Common myeloid progenitor, CD34-positive (primary cell): ENCODE measurements at regions not wholly inside any gene's neighbourhood (a gene's known extent, or its start where the extent isn't known, plus 50 kb on each side); places are given as distances from the start of the nearest gene placed in this dataset.

Experiments
- CTCF ChIA-PET: fragments of 350-600 bp; sonication (Branson Sonifier 250); formaldehyde crosslinking; loops from one replicate; lab custom pipeline; 2021; ENCODE audit warnings: antibody characterized with exemption; lab: Charles Lee
- POLR2A ChIA-PET: fragments of 350-600 bp; sonication (Branson Sonifier 250); formaldehyde crosslinking; loops from one replicate; lab custom pipeline; 2021; ENCODE audit warnings: antibody characterized with exemption; lab: Charles Lee
- DNase-seq, 3 donors: peaks; one replicate each; pipeline versions ENCODE4 v3.0.0 to v3.0.0-alpha.2; 2013
- H3K27ac ChIP-seq, 2 experiments: 1 replicate in 1 of 2; 2 replicates in 1 of 2; pipeline ENCODE4 v1.7.0; 2013; ENCODE audit warnings: inconsistent platforms in 2 of 2, low read length in 2 of 2, mild to moderate bottlenecking in 2 of 2, low read depth in 1 of 2, moderate library complexity in 1 of 2; ENCODE audit not compliant: severe bottlenecking in 2 of 2, insufficient read depth in 1 of 2, poor library complexity in 1 of 2
- H3K27me3 ChIP-seq, 5 experiments: replicated peaks in 2 of 5; 1 replicate in 3 of 5; 2 replicates in 2 of 5; pipeline versions ENCODE4 v1.6.1 to v1.7.0; 2013; ENCODE audit warnings: low read length in 4 of 5, mild to moderate bottlenecking in 2 of 5, moderate library complexity in 2 of 5, inconsistent platforms in 1 of 5; ENCODE audit not compliant: insufficient read depth in 5 of 5, control insufficient read depth in 4 of 5
- H3K36me3 ChIP-seq, 4 experiments: 1 replicate in 2 of 4; 2 replicates in 2 of 4; pipeline versions ENCODE4 v1.6.1 to v1.7.0; 2013; ENCODE audit warnings: low read length in 3 of 4, control low read depth in 1 of 4, mild to moderate bottlenecking in 1 of 4; ENCODE audit not compliant: control insufficient read depth in 4 of 4, insufficient read depth in 4 of 4
- H3K4me1 ChIP-seq, 4 experiments: 1 replicate in 3 of 4; 2 replicates in 1 of 4; pipeline versions ENCODE4 v1.6.1 to v1.7.1; 2013; ENCODE audit warnings: low read length in 3 of 4, mild to moderate bottlenecking in 3 of 4, control low read depth in 1 of 4, inconsistent platforms in 1 of 4, moderate library complexity in 1 of 4; ENCODE audit not compliant: control insufficient read depth in 4 of 4, insufficient read depth in 4 of 4; ENCODE audit errors: control extremely low read depth in 1 of 4
- H3K4me3 ChIP-seq, 7 experiments: 1 replicate in 4 of 7; 2 replicates in 3 of 7; pipeline versions ENCODE4 v1.5.1 to v1.7.0; 2013; ENCODE audit warnings: mild to moderate bottlenecking in 7 of 7, low read length in 6 of 7, moderate library complexity in 6 of 7, inconsistent platforms in 2 of 7, low read depth in 2 of 7, control low read depth in 1 of 7; ENCODE audit not compliant: insufficient read depth in 4 of 7, control insufficient read depth in 1 of 7; ENCODE audit errors: extremely low read depth in 1 of 7
- H3K9me3 ChIP-seq, 5 experiments: 1 replicate in 4 of 5; 2 replicates in 1 of 5; pipeline versions ENCODE4 v1.6.1 to v1.7.1; 2013; ENCODE audit warnings: low read length in 4 of 5, mild to moderate bottlenecking in 2 of 5, inconsistent platforms in 1 of 5, low read depth in 1 of 5, moderate library complexity in 1 of 5; ENCODE audit not compliant: control insufficient read depth in 4 of 5, insufficient read depth in 2 of 5; ENCODE audit errors: control extremely low read depth in 1 of 5
- WGBS: methylation state at CpG from one replicate; pipeline ENCODE4 v1.1.5; 2013; ENCODE audit not compliant: insufficient coverage; 5-methylcytosine and 5-hydroxymethylcytosine counted together

- H3K36me3 ChIP-seq = no peaks in the 10 kb centered on the region
- H3K4me1 ChIP-seq = peaks cover 8 to 31% (median 18%) of the 10 kb centered on the region in 4 experiments
- H3K4me3 ChIP-seq = no peak overlapping the region
- WGBS = 100% methylated on average over 1 of the region's 2 CpGs
- peak in 1 of 3 donors; percentile 11 for DNase-seq
- POLR2A ChIA-PET = interaction anchor here (0.5 kb wide), 1 partner anchor 1663 kb away, joined by 7 read pairs; no protein-coding TSS in a partner anchor
- H3K27ac ChIP-seq = no peak overlapping the region
- no peaks in the 10 kb centered on the region for H3K27me3 ChIP-seq
- no peaks in the 10 kb centered on the region for H3K9me3 ChIP-seq
- CTCF ChIA-PET = interaction anchor here (0.6 to 0.8 kb wide), 2 partner anchors 17 to 313 kb away, joined by 3 read pairs; no protein-coding TSS in a partner anchor
Measured at GRCh38 chr5:89042746-89043145, 159.8 kb upstream of the MEF2C start.

- Histone ChIP-seq H3K36me3 (no peaks in the 10 kb centered on the region), H3K27ac (no peak overlapping the region), H3K4me1 (peaks cover 8 to 31% (median 18%) of the 10 kb centered on the region in 4 experiments), H3K9me3 (no peaks in the 10 kb centered on the region), H3K27me3 (no peaks in the 10 kb centered on the region), H3K4me3 (no peak overlapping the region)
- 100% methylated on average over 1 of the region's 3 CpGs for WGBS
- no peak for DNase-seq
- POLR2A ChIA-PET = no interaction called here
- CTCF ChIA-PET = interaction anchor here (0.6 kb wide), 1 partner anchor 16 kb away, joined by 3 read pairs; no protein-coding TSS in a partner anchor
Measured at GRCh38 chr5:89041976-89042375, 159.0 kb upstream of the MEF2C start.

- ChIA-PET CTCF (no interaction called here), POLR2A (interaction anchor here (0.7 kb wide), 1 partner anchor 157 kb away, joined by 3 read pairs; no protein-coding TSS in a partner anchor)
- H3K27me3 ChIP-seq = no peaks in the 10 kb centered on the region
Measured at GRCh38 chr5:89041249-89041779, 158.3 kb upstream of the MEF2C start.

GRCh38 chr5:89036704-89037489 lies 153.9 kb upstream of the MEF2C start:
- Histone ChIP-seq H3K27ac (no peak overlapping the region), H3K36me3 (no peaks in the 10 kb centered on the region), H3K27me3 (no peaks in the 10 kb centered on the region), H3K4me3 (no peak overlapping the region), H3K9me3 (no peaks in the 10 kb centered on the region), H3K4me1 (peaks cover 2 to 11% (median 5%) of the 10 kb centered on the region in 4 experiments)
- WGBS = 89% methylated on average over 5 of the region's 8 CpGs
- POLR2A ChIA-PET = no interaction called here
- CTCF ChIA-PET = interaction anchor here (0.7 kb wide), 1 partner anchor 129 kb away, joined by 3 read pairs; no protein-coding TSS in a partner anchor
- no peak for DNase-seq

More at GRCh38 chr5:89041249-89041779, 158.3 kb upstream of the MEF2C start:
- no peaks in the 10 kb centered on the region for H3K9me3 ChIP-seq
- H3K36me3 ChIP-seq = no peaks in the 10 kb centered on the region
- no peak for DNase-seq
- WGBS = 80% methylated on average over 2 of the region's 3 CpGs
- peaks cover 8 to 31% (median 18%) of the 10 kb centered on the region in 4 experiments for H3K4me1 ChIP-seq
- no peak overlapping the region for H3K4me3 ChIP-seq
- no peak overlapping the region for H3K27ac ChIP-seq

GRCh38 chr5:89036166-89036565 lies 153.2 kb upstream of the MEF2C start:
- Histone ChIP-seq H3K4me1 (peaks cover 0 to 4% (median 3%) of the 10 kb centered on the region in 4 experiments), H3K27ac (no peak overlapping the region), H3K36me3 (no peaks in the 10 kb centered on the region), H3K4me3 (no peak overlapping the region), H3K9me3 (no peaks in the 10 kb centered on the region), H3K27me3 (no peaks in the 10 kb centered on the region)
- CTCF ChIA-PET = no interaction called here
- DNase-seq = no peak
- POLR2A ChIA-PET = no interaction called here
- 100% methylated on average over 1 of the region's 6 CpGs for WGBS

- H3K27me3 ChIP-seq = no peaks in the 10 kb centered on the region
- DNase-seq = no peak
- H3K4me3 ChIP-seq = no peak overlapping the region
- WGBS = no CpG with 5 or more reads among the region's 2 CpGs
- no peak overlapping the region for H3K27ac ChIP-seq
- ChIA-PET POLR2A (no interaction called here), CTCF (no interaction called here)
- no peaks in the 10 kb centered on the region for H3K36me3 ChIP-seq
- H3K4me1 ChIP-seq = no peaks in the 10 kb centered on the region
- H3K9me3 ChIP-seq = no peaks in the 10 kb centered on the region
Measured at GRCh38 chr5:89034588-89034987, 151.6 kb upstream of the MEF2C start.

- H3K4me1 ChIP-seq = no peaks in the 10 kb centered on the region
- H3K27me3 ChIP-seq = no peaks in the 10 kb centered on the region
- H3K36me3 ChIP-seq = no peaks in the 10 kb centered on the region
- H3K4me3 ChIP-seq = no peak overlapping the region
- CTCF ChIA-PET = no interaction called here
- POLR2A ChIA-PET = no interaction called here
- H3K9me3 ChIP-seq = peaks cover 0 to 3% (median 0%) of the 10 kb centered on the region in 5 experiments
- DNase-seq = no peak
- 100% methylated on average over 1 of the region's 3 CpGs for WGBS
- H3K27ac ChIP-seq = no peak overlapping the region
Measured at GRCh38 chr5:89030798-89031197, 147.8 kb upstream of the MEF2C start.
